GM21619 (cell line): ENCODE measurements at regions not wholly inside any gene's neighbourhood (a gene's known extent, or its start where the extent isn't known, plus 50 kb on each side); places are given as distances from the start of the nearest gene placed in this dataset.
"Not testable (repeated sequence)": the region's sequence is repeated elsewhere in the genome, so short reads cannot be mapped to it uniquely, and the experiment has no call there.

ENCODE experiments used
- ATAC-seq: cut with Tn5 transposase; IDR thresholded peaks from one replicate; pipeline ENCODE4 v1.9.1; 2021; ENCODE audit not compliant: unreplicated experiment

DNA sequence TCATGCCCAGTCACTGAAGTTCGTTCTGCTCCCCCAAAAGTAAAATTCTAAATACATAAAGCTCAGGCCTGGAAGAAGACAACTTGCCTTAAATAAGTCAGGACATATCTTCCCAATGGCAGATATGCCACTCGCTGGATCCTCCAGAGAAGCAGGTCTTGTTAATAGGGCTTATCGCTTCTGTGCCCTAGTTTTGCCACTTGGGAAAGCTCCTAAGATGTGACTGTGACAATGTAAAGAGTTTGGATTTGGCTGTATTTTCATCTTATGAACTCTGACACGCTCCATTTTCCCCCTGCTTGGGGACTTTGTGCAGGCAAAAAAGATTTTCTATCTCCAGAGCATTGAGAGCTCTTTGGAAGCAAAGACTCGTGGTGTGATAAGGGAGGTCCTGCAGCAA, 279.9 kb downstream of the WDR11 start:
- no peak for ATAC-seq

DNA sequence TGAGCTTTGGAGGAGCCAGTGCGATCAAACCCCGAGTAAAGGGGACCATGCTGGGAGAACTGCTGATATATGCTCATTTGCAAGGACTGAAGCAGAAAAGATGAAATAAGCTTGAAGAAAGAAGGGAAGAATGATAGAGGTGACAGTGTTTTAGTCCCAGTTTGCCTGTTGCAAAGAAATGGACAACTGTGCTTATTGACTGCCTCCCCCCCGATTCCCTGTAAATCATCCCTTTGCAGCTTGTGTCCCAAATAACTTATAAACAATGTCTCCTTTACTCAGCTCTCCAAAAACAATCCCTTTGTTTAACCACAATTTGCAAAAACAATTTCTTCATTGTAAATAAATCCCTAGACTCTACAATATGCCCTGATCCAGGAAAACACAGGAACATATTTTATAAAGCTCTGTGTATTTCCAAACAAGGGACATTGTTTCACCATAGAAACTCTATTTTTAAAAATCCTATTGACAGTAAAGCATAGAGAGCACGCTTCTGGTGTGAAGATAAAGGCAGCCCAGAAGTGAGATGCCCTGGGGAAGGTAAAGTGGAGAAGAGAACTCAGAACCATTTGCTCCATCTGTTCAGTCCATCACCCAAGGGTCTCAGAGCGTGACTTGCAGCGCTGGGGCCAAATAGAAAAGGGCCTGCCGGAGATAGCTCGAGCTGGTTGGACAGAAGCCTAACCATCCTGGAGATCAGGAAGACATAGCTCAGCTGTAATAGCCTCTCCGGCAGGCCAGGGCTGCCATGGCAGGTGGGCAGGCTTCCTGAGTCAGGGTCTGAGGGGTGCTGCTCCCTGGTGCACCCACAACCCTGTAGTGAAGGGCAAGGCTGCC, 280.5 kb downstream of the WDR11 start:
- ATAC-seq, result no peak

DNA sequence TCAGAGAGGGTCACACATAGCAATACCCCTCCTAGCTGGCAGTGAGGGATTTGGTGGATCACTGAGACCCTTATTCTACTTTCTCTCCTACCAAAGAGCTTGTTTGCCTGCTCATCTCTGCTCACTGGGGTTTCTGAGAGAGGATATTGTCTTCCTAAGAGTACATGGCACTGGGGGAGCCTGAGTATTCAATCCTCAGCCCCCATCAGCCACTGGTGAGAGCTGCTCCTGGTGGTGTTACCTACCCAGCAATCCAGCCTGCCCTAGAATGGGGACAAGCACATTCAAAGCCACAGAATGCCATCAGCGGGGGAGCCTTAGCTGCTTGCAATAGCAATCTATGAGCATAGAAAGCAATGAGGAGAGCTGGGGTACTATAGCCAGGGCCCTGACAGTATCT, 281.1 kb downstream of the WDR11 start:
- ATAC-seq, result no peak

DNA sequence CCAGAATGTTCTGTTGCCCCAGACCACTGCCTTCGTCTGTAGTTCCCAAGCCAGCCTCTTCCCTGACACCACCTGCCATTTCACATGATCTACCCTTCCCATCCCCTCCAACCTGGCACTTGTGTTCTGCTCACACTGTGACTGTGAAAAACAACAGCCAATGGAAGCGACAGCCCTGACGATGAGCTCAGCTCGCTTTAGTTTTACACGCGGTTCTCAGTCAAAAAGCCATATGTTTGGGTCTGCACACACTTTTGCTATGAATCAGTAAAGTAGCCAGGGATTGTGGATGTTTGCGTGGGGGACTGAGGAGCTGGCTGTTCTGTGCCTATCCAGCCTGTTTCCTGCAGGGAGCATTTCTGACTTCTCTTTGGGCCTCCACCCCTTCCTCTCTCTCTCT, 282.7 kb downstream of the WDR11 start:
- no peak for ATAC-seq

DNA sequence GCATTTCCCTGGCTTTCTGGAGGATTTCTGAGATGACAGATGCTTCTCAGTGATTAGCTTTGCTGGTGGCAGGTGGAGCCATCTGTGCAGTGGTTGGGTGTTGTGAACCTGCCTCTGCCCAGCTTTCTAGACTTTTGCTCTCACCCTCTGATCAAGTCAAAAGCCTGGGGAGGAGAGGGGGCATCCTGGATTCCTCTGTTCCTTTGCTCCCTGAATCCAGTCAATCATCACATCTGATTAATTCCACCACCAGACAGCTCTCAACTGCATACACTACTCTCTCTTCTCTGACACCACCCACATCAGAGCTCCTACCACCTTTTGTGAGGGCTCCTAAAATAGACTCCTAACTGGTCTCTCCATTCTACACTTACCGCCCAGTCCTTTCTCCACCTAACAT, 283.5 kb downstream of the WDR11 start:
- ATAC-seq, result no peak

DNA sequence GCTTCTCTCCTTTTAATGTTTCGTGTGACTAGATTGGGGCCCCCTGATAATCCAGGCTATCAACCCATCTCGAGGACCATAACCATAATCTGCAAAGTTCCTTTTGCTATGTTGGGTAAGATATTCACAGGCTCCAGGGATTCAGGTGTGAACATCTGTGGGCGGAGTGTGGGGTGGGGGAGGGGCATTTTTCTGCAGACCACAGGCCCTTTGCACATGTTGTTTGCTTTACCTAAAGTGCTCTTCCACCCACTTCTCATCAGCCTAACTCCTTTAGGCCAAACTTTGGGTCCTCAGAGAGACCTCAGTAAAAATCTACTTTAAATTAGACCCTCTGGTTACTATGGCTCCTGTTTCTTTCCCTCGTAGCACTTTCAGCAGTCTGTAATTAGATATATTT, 284.4 kb downstream of the WDR11 start:
- ATAC-seq, result no peak

DNA sequence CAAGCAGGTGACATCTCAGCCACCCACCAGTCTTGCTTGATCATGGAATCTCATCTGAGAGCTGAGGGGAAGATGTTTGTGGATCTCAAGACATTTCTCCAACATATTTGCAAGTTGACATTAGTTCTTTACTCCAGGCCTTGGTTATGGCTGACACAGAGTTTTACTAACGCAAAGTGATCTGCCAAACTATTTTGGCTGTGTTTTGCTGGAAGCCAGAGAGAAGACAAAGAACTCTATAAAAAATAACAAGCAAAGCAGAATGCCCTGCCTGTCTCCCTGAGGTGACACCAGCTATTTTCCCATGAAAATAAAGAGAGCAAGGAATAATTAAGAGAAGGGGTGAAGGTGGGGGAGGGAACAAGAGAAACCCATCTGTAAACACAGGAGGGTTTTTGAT, 286.4 kb downstream of the WDR11 start:
- no peak for ATAC-seq

DNA sequence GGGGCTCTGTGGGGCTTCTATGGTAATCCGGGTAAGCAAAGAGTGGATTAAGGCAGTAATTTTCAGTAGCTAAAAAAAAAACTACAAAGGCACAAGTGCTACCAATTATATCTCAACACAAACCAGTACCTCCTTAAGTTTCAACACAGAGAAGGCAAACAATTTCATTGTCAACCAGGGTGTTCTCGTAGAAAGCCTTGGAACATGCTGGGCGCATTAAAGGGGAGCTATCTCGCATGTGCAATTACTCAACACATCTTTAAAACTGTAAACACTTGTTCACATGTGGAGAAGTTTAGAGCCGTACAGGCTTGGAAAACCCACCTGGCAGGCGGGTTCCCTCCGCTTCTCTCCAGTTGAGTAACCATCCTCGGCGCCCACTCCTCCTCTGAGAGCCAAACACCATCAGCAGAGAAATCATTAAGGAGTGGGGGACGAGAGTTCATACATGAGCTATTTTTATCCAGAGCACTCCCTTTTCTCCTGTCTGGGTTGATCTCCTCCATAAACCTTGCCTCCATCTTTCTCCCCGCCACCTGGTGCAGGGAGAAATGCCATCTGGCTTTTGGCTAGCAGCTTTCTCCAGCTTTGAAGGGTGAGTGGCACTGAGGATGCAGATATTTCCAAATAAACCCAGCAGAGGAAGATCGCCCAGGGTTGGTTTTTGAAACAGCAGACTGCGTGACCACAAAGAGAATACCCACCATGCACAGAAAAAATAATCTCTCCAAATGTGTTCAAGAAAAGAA, 287.1 kb downstream of the WDR11 start:
- ATAC-seq, result no peak

DNA sequence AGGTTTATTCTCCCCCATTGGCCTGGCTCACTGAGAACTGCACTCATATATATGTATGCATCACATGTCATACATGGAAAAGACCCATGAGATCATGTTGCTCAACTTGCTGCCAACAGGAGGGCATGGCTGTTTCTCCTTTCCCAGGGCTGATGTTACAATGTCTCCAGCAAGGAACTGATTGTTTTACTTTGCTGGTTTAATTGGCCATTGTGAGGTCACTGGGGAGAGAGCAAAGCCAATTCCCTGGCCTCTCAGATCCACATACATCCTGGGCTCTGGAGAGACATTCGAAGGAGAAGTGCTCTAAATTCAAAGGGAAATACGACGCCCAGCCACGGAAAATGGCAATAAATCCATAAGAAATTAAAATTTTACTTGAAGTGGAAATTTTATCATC, 287.8 kb downstream of the WDR11 start:
- ATAC-seq, result no peak

DNA sequence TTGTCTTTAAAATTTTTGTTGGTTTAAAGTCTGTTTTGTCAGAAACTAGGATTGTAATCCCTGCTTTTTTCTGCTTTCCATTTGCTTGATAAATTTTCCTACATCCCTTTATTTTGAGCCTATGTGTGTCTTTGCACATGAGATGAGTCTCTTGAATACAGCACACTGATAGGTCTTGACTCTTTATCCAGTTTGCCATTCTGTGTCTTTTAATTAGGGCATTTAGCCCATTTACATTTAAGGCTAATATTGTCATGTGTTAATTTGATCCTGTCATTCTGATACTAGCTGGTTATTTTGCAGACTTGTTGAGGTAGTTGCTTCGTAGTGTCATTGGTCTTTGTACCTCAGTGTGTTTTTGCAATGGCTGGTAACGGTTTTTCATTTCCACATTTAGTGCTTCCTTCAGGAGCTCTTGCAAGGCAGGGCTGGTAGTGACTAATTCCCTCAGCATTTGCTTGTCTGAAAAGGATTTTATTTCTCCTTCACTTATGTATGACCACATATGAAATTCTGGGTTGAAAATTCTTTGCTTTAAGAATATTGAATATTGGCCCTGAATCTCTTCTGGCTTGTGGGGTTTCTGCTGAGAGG, 294.7 kb downstream of the WDR11 start:
- not testable (repeated sequence) for ATAC-seq

DNA sequence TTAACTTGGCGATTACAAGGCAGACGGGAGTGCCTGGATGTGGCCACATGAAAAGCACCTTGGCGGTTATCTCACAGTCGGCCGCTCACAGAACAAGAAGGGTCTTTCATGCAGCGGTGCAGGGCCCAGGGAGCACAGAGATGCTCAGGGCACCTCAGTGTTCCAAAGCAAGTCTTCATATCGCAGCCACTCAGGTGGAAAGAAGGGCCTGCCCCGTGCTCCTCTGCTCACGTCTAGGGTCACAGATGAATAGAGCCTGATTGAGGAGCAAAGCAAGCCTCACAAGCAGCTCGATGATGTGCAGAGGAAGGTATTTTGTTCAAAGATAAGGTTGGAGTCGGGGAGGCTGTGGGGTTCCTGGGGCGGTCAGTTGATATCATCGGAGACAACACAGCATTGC, 297.8 kb downstream of the WDR11 start:
- no peak for ATAC-seq

DNA sequence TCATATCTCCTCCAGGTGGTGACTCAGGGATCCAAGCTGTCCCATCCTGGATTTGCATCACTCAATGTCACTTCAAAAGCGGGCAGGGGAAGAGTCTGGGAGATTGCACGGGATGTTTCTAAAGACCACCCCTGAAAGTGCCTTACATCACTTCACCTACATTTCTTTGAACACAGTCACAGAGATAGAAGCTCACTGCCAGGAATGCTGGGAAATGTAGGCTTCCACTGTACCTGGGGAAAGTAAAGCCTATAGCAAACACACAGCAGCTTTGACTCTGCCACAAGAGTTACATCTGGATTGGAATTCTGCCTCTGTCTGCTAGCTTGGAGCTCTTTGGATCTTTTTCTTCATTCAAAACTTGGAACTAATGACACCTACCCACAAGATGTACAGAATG, 300.9 kb downstream of the WDR11 start:
- ATAC-seq, result no peak

DNA sequence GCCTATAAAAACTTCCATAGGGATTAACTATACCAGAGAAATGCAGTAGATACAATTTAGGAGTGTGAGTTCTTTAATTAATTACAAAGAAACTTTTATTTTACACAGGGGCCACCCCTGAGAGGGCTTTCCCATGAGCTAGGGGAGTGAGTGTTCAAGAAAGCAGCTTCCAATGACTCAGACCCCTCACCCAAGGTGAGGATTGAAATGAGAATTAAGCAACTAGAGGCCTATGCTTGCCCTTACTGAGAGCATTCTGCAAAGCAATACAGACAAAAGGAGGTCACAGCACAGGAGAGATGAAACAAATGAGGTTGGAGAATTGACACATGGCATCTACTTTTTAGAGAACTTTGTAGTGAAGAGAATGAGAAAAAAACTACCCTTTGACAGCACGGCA, 301.8 kb downstream of the WDR11 start:
- ATAC-seq, result no peak

DNA sequence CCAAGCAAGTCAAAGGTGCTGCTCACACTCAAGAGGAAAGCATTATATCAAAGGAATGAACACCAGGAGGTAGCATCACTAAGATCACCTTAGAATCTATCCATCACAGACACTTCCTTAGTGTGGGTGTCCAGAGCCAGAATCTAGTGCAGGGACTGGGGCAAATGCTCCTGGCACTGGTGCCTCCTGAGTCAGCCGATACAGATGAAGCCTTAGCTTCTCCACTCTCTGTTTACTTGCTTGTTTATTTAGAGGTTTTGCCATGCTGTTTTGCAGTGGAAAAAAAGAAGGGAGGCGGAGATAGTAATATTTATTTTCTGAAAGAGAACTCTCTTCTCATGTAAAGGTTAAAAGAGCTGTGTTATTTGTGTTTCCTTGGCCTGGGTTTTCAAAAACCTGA, 303.1 kb downstream of the WDR11 start:
- ATAC-seq, result no peak

DNA sequence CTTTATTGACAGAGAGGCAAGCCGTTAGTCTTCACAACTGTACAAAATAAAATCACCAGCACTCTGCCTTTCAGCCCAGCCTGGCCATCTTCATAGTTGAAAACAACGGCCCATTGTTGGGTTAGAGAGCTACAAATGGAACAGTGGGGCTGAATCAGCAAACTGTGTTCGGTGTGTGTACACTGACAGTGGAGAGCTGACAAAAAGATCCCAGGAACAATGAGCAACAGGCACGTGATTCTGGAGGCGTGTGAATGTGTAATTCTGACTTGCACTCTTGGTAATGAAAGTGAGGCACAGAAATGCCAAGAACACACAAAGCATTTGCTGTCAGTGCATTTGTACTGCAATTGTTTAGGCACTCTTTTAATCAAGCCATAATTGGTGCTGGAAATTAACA, 303.7 kb downstream of the WDR11 start:
- no peak for ATAC-seq

DNA sequence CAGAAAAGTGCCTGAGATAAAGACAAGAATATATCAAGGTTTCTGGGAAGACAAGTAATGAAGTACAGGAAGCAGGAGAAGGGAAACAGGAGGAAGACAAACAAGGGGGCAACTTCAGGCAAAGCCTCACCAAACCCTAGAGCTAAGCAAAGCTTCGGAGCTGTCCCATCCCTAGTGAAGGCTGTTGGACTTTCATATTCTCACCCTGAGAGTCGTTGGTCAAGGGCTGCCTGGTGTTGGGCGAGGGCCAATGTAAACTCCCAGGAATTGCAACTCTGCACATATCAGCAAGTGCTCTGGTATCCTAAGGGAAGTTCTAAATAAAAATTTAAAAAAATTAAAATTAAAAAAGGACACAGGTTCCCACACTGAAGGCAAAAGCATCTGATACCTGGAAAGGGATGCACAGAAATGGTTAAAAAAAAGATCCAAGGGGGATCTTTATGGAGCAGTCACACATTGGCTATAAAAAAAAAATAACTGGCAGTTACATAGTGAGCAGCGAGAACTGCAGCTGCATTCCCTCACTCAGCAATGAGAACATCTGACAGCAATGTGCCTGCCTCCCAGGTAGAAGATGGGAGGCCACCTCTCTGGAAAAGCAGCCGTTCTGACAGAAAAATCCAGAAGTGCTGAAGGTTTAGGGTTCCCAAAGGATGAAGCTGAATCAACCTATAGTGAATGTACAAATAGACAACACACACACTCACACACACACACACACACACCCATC, 304.7 kb downstream of the WDR11 start:
- ATAC-seq, result no peak

DNA sequence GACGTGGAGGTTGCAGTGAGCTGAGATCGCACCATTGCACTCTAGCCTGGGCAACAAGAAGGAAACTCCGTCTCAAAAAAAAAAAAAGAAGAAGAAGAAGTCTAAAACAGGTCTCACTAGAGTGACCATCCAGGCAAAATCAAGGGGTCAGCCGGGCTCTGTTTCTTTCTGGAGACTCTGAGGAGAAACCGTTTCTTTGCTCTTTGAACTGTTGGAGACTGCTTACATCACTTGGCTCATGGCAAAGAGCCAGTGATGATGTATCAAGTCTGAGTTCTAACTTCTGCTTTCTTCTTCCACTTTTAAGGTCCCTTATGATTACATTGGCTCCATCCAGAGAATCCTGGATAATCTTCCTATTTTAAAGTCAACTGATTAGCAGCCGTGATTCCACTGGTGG, 306.8 kb downstream of the WDR11 start:
- no peak for ATAC-seq

DNA sequence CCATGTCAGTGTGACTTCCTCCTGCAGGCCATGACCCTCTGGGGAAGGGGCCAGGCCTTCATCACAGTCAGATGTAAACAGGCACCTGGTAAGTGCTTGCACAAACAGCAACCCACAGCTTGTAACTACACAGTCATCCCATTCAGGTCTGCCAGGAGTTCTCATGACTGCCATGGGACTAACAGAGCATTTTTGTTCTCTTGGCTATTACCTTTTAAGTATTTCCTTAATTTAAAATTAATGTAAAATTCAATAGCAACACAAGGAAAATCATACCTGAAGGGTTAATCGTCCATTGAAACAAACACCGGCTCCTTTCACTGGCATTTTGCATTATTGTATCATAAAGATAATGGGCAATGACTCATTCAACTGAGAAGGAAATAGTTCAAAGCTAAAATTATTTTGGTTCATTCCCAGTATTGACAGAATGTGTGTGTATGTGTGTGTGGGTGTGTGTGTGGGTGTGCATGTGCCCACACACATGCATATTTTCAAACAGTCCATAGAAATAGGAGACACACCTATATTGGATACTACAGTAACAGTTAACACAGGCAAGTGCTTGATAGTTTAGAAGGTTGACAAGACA, 307.9 kb downstream of the WDR11 start:
- no peak for ATAC-seq

DNA sequence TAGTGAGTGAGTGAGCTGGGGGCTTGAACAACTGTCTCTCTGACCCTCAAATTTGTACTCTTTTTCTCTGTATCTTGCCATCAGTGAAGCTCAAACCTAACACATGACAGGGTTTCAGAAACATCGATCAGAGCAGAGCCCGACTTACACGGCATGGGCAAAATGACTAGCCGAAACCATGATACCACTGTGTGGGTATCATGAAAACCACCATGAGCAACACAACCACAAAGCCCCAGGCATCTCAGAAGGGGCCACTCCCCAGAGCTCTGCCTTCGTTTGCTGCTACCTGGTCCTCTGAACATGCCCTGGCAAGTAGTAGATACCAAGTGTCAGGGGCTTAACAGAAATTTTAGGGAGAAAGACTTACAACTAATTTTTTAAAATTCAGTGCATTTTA, 308.5 kb downstream of the WDR11 start:
- no peak for ATAC-seq

DNA sequence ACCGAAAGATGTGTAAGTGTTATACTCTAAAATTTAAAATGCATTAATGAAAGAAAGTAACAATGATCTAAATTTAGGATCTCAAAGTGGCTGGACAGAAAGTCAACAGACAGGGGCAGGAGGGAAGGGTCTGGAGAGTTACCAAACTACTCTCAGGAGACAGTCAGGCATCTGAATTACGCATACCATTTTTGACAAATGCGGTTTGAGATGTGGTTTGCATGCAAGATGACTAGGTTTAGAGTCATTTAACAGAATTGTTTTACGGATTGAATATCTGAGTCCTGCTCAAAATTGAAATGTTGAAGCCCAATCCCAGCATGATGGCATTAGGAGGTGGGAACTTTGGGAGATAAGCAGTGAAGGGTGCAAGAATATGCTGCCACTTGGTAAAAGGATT, 314.1 kb downstream of the WDR11 start:
- no peak for ATAC-seq
